Activated naive CD8-positive, alpha-beta T cell treated with anti-CD3 and anti-CD28 coated beads, Interleukin-2, amount 10 ng/mL, durations not matched to agents 7 days and 5 days (primary cell): ENCODE measurements at regions not wholly inside any gene's neighbourhood (a gene's known extent, or its start where the extent isn't known, plus 50 kb on each side); places are given as distances from the start of the nearest gene placed in this dataset.

Source experiments
- ATAC-seq: fragments of 150-1000 bp; cut with Tn5 transposase; one replicate; pipeline ENCODE4 v1.10.0; 2021; ENCODE audit warnings: low read depth, moderate library complexity
- POLR2A ChIA-PET: fragments of 350-600 bp; sonication (Branson Sonifier 250); formaldehyde crosslinking; loops from one replicate; lab custom pipeline; 2021; ENCODE audit warnings: antibody characterized with exemption; lab: Charles Lee
- DNase-seq: peaks from one replicate; pipeline ENCODE4 v3.0.0; 2021
- H3K27ac Mint-ChIP-seq: one replicate; pipeline ENCODE4 v1.8.0; 2022; ENCODE audit warnings: mild to moderate bottlenecking, mixed read lengths
- H3K27me3 Mint-ChIP-seq: one replicate; pipeline ENCODE4 v1.8.0; 2022; ENCODE audit warnings: mild to moderate bottlenecking, moderate library complexity, mixed read lengths
- H3K36me3 Mint-ChIP-seq: one replicate; pipeline ENCODE4 v1.8.0; 2021; ENCODE audit warnings: mild to moderate bottlenecking, mixed read lengths
- H3K4me1 Mint-ChIP-seq: one replicate; pipeline ENCODE4 v1.8.0; 2021; ENCODE audit warnings: mixed read lengths
- H3K4me3 Mint-ChIP-seq: one replicate; pipeline ENCODE4 v1.8.0; 2022; ENCODE audit warnings: mild to moderate bottlenecking, moderate library complexity, mixed read lengths
- H3K9me3 Mint-ChIP-seq: one replicate; pipeline ENCODE4 v1.8.0; 2021; ENCODE audit warnings: mixed read lengths

GRCh38 chr1:19007491-19008441 is 51.3 kb upstream of the IFFO2 start:
- ATAC-seq: no peak
- H3K4me1 Mint-ChIP-seq: peaks cover 28% of the 10 kb centered on the region
- peaks cover 31% of the 10 kb centered on the region for H3K27me3 Mint-ChIP-seq
- no peak overlapping the region for H3K4me3 Mint-ChIP-seq
- DNase-seq: no peak
- H3K27ac Mint-ChIP-seq: no peak overlapping the region
- POLR2A ChIA-PET: no interaction called here
- peaks cover 2% of the 10 kb centered on the region for H3K9me3 Mint-ChIP-seq
- H3K36me3 Mint-ChIP-seq: no peaks in the 10 kb centered on the region

GRCh38 chr1:19006837-19007271 is 50.4 kb upstream of the IFFO2 start:
- H3K27ac Mint-ChIP-seq: no peak overlapping the region
- H3K9me3 Mint-ChIP-seq: peaks cover 5% of the 10 kb centered on the region
- POLR2A ChIA-PET: no interaction called here
- H3K36me3 Mint-ChIP-seq: peaks cover 1% of the 10 kb centered on the region
- ATAC-seq (no peak), DNase-seq (no peak)
- peaks cover 33% of the 10 kb centered on the region for H3K27me3 Mint-ChIP-seq
- H3K4me1 Mint-ChIP-seq: peaks cover 26% of the 10 kb centered on the region
- H3K4me3 Mint-ChIP-seq: no peak overlapping the region
